ENCODE measurements at regions not wholly inside any gene's neighbourhood (a gene's known extent, or its start where the extent isn't known, plus 50 kb on each side); places are given as distances from the start of the nearest gene placed in this dataset.

DNA sequence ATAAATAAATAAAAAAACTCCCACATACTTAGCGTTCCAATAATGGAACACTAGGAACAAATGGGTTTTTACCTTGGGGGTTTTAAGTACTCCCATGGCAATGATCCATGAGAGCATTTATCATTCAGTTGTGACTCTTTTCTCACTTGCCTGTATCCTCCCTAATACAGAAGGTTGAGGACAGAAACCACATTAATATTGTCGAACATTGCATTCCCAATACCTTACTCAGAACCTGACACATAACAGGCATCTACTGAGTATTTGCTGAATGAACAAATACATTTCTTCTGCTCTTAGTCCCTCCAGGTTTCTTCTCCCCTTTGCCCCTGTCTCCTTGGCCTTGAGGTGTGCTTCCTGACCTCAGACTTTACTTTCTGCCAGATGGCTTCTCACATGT, 175.9 kb downstream of the CEMIP2 start:
- no peak for TF ChIP-seq CTCF (IDR thresholded peaks at IDR 0.05)
- Mint-ChIP-seq H3K4me3 (ENCODE audit: unreplicated experiment) (no peak overlapping the region), H3K36me3 (ENCODE audit: unreplicated experiment) (no peaks in the 10 kb centered on the region), H3K4me1 (ENCODE audit: unreplicated experiment) (no peaks in the 10 kb centered on the region), H3K27me3 (ENCODE audit: unreplicated experiment) (peaks cover 3% of the 10 kb centered on the region), H3K9me3 (ENCODE audit: unreplicated experiment) (no peaks in the 10 kb centered on the region), H3K27ac (ENCODE audit: unreplicated experiment) (no peak overlapping the region)
- no peak for DNase-seq (ENCODE audit: extremely low spot score, unreplicated experiment)

GRCh38 chr9:71590362-71590761, 178.0 kb downstream of the CEMIP2 start:
- no peak overlapping the region for H3K4me3 Mint-ChIP-seq (ENCODE audit: unreplicated experiment)
- no peak for DNase-seq (ENCODE audit: extremely low spot score, unreplicated experiment)
- H3K4me1 Mint-ChIP-seq (ENCODE audit: unreplicated experiment) = no peaks in the 10 kb centered on the region
- H3K9me3 Mint-ChIP-seq (ENCODE audit: unreplicated experiment) = no peaks in the 10 kb centered on the region
- no peak overlapping the region for H3K27ac Mint-ChIP-seq (ENCODE audit: unreplicated experiment)
- H3K27me3 Mint-ChIP-seq (ENCODE audit: unreplicated experiment) = no peaks in the 10 kb centered on the region
- H3K36me3 Mint-ChIP-seq (ENCODE audit: unreplicated experiment) = no peaks in the 10 kb centered on the region
- no peak for TF ChIP-seq CTCF (IDR thresholded peaks at IDR 0.05)

GRCh38 chr9:71589612-71590011, 178.7 kb downstream of the CEMIP2 start:
- TF ChIP-seq CTCF (IDR thresholded peaks at IDR 0.05) = no peak
- H3K36me3 Mint-ChIP-seq (ENCODE audit: unreplicated experiment) = no peaks in the 10 kb centered on the region
- H3K4me1 Mint-ChIP-seq (ENCODE audit: unreplicated experiment) = no peaks in the 10 kb centered on the region
- H3K27me3 Mint-ChIP-seq (ENCODE audit: unreplicated experiment) = no peaks in the 10 kb centered on the region
- no peak for DNase-seq (ENCODE audit: extremely low spot score, unreplicated experiment)
- H3K4me3 Mint-ChIP-seq (ENCODE audit: unreplicated experiment) = no peak overlapping the region
- no peak overlapping the region for H3K27ac Mint-ChIP-seq (ENCODE audit: unreplicated experiment)
- H3K9me3 Mint-ChIP-seq (ENCODE audit: unreplicated experiment) = no peaks in the 10 kb centered on the region

- no peaks in the 10 kb centered on the region for H3K36me3 Mint-ChIP-seq (ENCODE audit: unreplicated experiment)
- peaks cover 2% of the 10 kb centered on the region for H3K27me3 Mint-ChIP-seq (ENCODE audit: unreplicated experiment)
- no peaks in the 10 kb centered on the region for H3K9me3 Mint-ChIP-seq (ENCODE audit: unreplicated experiment)
- no peaks in the 10 kb centered on the region for H3K4me1 Mint-ChIP-seq (ENCODE audit: unreplicated experiment)
- no peak for TF ChIP-seq CTCF (IDR thresholded peaks at IDR 0.05)
- no peak overlapping the region for H3K4me3 Mint-ChIP-seq (ENCODE audit: unreplicated experiment)
- H3K27ac Mint-ChIP-seq (ENCODE audit: unreplicated experiment) = no peak overlapping the region
- no peak for DNase-seq (ENCODE audit: extremely low spot score, unreplicated experiment)
Observed at GRCh38 chr9:71587576-71588362, 180.5 kb downstream of the CEMIP2 start.

- Mint-ChIP-seq H3K4me3 (ENCODE audit: unreplicated experiment) (no peak overlapping the region), H3K36me3 (ENCODE audit: unreplicated experiment) (no peaks in the 10 kb centered on the region), H3K4me1 (ENCODE audit: unreplicated experiment) (peaks cover 2% of the 10 kb centered on the region), H3K27ac (ENCODE audit: unreplicated experiment) (no peak overlapping the region), H3K27me3 (ENCODE audit: unreplicated experiment) (peaks cover 11% of the 10 kb centered on the region), H3K9me3 (ENCODE audit: unreplicated experiment) (no peaks in the 10 kb centered on the region)
- no peak for DNase-seq (ENCODE audit: extremely low spot score, unreplicated experiment)
- no peak for TF ChIP-seq CTCF (IDR thresholded peaks at IDR 0.05)
Observed at GRCh38 chr9:71583792-71584191, 184.5 kb downstream of the CEMIP2 start.

All from osteocyte (in vitro differentiated cells).